AG10803 (cell line): ENCODE measurements at regions not wholly inside any gene's neighbourhood (a gene's known extent, or its start where the extent isn't known, plus 50 kb on each side); places are given as distances from the start of the nearest gene placed in this dataset.
"Not testable (repeated sequence)": the region's sequence is repeated elsewhere in the genome, so short reads cannot be mapped to it uniquely, and the experiment has no call there.

Experiments used
- DNase-seq: peaks from one replicate; pipeline ENCODE4 v3.0.0; 2010; ENCODE audit warnings: low read depth
- H3K4me3 ChIP-seq: 2 replicates; pipeline ENCODE4 v1.5.1; 2011; ENCODE audit warnings: mild to moderate bottlenecking, low read length, control low read depth
- CTCF ChIP-seq: conservative IDR thresholded peaks from 2 replicates; pipeline ENCODE4 v1.5.1; 2011; ENCODE audit warnings: mild to moderate bottlenecking, low read length, control low read depth, inconsistent platforms

GRCh38 chr4:152187693-152188092 lies 348.2 kb downstream of the FBXW7 start:
- no peak for TF ChIP-seq CTCF
- DNase-seq, result no peak
- no peak overlapping the region for H3K4me3 ChIP-seq

- no peak for TF ChIP-seq CTCF
- no peak overlapping the region for H3K4me3 ChIP-seq
- DNase-seq, result no peak
These were observed 349.9 kb downstream of the FBXW7 start for GRCh38 chr4:152185786-152186550.

DNA sequence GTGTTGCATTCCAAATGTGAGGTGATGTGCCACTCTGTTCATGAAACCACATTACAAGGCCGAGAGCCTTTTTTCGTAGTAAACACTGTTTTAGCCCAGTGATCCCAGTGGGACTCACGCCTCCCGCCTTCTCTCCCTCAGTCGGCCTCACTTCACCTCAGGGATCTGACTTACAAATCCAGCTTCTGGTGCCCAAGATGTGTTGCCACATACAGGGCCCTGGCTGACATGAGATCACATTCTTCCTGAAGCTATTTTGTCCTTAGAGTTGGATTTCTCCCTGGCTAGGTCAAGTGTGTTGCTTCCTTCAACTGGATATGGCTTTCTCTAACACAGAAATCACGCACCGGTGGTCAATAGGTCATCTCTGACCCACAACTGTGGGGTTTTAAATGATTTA lies 354.7 kb downstream of the FBXW7 start:
- TF ChIP-seq CTCF, result no peak
- H3K4me3 ChIP-seq, result no peak overlapping the region
- DNase-seq, result no peak

- no peak overlapping the region for H3K4me3 ChIP-seq
- DNase-seq, result no peak
- no peak for TF ChIP-seq CTCF
These were observed 355.5 kb downstream of the FBXW7 start for GRCh38 chr4:152180369-152180768.

DNA sequence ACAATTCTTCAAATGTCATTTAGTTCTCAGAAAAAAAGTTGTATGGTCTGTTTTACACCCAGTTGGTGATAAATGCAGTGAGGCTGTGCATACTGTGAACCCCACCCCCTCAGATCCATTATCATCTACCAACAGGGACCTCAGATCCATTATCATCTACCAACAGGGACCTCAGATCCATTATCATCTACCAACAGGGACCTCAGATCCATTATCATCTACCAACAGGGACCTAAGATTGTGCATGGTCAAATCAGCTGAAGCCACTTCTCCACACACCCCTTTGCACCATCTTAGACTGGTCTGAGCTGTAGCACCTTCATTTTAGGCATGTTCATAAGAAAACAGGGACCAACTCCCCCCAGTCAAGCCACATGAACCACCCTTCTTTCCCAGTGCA lies 358.4 kb downstream of the FBXW7 start:
- H3K4me3 ChIP-seq, DNase-seq: not testable (repeated sequence)

DNA sequence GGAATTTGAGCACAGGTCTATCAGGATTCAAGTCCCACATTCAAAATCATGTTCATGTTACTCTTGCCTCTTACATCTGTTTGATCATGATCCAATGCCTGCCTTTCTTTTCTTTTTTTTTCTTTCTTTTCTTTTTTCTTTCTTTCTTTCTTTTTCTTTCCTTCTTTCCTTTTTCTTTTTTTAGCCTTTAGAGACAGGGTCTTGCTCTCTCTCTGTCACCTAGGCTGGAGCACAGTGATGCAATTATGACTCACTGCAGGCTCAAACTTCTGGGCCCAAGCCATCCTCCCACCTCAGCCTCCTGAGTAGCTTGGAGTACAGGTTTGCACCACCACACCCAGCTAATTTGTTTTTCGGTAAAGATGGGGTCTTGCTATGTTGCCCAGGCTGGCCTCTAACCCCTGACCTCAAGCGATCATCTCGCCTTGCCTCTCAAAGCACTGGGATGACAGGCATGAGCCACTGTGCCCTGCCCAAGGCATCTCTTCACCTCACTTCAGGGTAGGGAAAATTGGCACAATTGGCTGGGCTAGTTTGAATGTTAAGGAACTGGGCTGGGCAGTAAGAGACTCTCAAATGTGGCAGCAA lies 359.2 kb downstream of the FBXW7 start:
- DNase-seq, result no peak
- no peak for TF ChIP-seq CTCF
- H3K4me3 ChIP-seq, result no peak overlapping the region

- no peak for DNase-seq
- no peak overlapping the region for H3K4me3 ChIP-seq
- TF ChIP-seq CTCF, result no peak
These were observed 360.3 kb downstream of the FBXW7 start for GRCh38 chr4:152175586-152175985.
